UCSD-AML1 (cell line): ENCODE measurements at regions not wholly inside any gene's neighbourhood (a gene's known extent, or its start where the extent isn't known, plus 50 kb on each side); places are given as distances from the start of the nearest gene placed in this dataset.
"Not testable (repeated sequence)": the region's sequence is repeated elsewhere in the genome, so short reads cannot be mapped to it uniquely, and the experiment has no call there.

Experiments used
- DNase-seq: peaks from one replicate; lab custom pipeline; 2025; ENCODE audit not compliant: unreplicated experiment; lab: John Stamatoyannopoulos, UW

- DNase-seq: no peak
These were observed 144.8 kb upstream of the PIK3R1 start for GRCh38 chr5:68070591-68071281.

- DNase-seq: no peak
These were observed 147.5 kb upstream of the PIK3R1 start for GRCh38 chr5:68067976-68068603.

DNA sequence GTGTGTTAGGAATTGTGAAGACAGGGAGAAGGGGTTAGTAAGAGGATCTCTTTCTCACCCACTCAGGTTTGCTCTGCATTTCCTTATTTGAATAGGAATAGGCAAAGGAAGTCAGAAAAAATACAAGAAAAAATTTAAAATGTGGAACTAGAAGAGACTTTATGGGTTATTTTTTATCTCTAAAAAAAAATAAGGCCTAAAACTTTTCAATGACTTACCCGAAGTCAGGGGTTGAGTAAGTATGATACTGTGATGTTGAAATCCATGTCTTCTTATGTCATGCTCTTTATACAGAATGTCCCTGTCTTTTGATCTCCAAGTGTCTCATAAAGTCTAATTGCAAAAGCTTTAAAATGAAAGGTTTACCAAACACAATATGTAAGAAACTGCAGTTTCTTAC lies 148.3 kb upstream of the PIK3R1 start:
- no peak for DNase-seq

DNA sequence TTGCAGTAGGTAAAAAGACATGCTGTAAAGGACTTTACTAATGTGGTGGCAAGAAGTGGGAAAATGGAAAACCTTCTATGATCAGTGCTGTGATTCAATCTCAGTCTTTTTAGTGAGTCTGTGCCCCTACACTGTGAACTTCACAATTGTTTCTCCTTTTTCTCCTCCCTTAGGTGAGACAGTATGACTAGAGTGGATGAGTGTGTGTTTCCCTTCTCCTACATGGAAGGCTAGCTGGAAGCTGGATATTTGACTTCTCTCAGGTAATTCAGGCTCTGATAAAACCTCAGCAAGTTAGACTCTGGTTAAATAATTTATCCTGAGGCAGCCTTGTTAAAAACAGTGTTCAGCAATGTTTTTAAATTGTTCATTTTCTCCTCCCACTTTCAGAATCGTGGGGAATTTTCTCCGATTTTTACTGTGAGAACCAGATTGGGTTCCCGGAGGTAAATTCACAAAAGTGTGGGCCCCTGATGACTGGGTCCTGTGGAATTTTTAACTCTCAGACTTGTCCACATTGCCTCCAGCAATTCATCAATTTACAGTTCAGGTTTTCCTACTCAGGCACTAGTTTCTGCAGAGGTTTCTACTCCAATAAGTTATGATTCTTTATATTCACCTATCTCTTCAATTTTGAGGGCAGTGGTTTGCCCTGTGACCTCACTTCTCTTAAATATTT lies 149.1 kb upstream of the PIK3R1 start:
- no peak for DNase-seq

DNA sequence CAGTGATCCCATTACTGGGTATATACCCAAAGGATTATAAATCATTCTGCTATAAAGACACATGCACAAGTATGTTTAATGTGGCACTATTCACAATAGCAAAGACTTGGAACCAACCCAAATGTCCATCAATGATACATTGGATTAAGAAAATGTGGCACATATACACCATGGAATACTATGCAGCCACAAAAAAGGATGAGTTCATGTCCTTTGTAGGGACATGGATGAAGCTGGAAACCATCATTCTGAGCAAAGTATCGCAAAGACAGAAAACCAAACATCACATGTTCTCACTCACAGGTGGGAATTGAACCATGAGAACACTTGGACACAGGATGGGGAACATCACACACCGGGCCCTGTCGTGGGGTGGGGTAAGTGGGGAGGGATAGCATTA lies 150.2 kb upstream of the PIK3R1 start:
- DNase-seq: not testable (repeated sequence)

DNA sequence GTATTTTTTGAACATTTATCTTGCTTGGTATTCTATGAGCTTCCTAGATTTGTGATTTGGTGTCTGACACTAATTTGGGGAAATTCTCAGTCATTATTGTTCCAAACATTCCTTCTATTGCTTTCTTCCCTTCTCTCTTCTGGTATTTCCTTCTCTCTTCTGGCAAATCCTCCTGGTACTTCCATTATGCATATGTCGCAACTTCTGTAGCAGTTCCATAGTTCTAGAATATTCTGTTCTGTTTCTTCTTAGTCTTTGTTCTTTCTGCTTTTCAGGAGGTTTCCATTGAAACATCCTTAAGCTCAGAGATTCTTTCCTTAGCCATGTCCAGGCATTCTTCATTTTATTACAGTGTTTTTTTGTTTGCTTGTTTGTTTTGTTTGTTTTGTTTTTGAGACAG lies 155.2 kb upstream of the PIK3R1 start:
- no peak for DNase-seq

DNA sequence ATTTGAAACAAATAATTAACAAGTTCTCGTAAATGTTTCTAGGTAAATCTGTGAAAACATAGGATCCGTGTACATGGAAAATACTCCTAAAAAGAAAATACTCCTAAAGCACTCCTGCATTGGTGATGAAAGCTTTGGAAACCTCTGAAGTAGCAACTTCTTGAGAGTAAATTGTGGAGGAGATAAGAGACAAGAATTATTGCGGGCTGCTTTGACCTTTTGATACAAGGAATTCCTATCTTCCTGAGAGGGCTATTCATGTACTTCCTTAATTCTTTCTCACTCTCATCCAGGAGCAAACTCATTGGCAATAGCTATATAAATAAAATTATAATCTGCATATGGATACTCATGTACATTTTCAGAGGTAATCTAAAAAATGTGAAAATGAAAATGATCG lies 158.4 kb upstream of the PIK3R1 start:
- no peak for DNase-seq

DNA sequence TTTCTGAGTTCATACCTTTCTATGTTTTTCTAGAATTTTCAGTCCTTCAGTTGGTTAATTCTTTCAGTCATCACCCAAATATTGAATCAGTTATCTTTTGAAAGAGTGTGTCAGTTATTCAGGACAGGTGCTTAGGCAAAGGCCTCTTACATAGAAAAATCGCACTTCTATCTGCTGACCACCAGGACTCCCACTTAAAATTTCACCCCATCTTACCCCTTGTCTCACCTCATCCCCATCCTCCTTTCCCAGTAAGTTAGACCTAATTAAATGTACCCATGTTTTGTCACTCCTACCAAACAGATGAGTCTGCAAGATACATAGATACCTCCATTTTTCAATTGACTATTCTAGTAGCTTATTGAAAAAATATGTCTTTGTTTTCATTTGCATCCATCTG lies 159.9 kb upstream of the PIK3R1 start:
- no peak for DNase-seq

DNA sequence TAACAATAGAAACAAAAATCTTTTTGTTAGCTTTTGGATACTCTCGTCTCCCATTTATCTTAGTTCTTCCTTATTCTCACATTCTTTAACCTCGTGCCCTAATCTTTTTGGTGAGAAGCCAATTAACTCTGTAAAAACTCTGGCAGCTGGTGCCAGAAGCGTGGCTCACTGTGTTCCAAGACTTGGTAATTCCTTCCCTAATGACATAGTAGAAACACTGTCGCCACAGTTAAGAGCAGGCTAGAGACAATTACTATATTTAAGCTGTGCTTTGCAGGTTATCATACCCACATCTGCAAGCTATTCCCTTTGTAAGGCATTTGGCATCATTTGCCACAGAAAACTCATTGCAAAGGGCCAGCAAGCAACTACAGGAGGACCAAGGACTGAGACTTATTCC lies 160.9 kb upstream of the PIK3R1 start:
- no peak for DNase-seq

GRCh38 chr5:68053202-68053601 lies 162.4 kb upstream of the PIK3R1 start:
- DNase-seq: no peak

- DNase-seq: no peak
These were observed 166.4 kb upstream of the PIK3R1 start for GRCh38 chr5:68049053-68049713.

DNA sequence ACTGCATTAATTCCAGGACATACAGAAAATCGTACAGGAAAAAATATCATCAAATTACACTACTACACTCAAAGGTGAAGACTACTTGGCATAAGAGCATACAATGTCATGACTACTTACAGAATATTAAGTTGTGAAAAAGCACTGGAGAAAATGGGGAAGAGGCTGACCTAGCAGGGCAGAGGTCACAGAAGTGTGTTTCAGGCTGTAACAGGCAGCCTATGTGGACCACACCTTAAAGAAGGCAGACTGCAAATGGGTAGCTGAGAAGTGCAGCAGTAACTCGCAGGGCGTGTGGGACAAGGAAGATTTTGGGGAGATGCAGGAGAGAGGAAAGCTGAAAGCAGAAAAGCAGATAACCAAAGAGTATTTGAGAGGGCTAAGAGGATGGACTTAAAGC lies 167.0 kb upstream of the PIK3R1 start:
- no peak for DNase-seq

- not testable (repeated sequence) for DNase-seq
These were observed 167.5 kb upstream of the PIK3R1 start for GRCh38 chr5:68048054-68048453.

GRCh38 chr5:68047035-68047434 lies 168.5 kb upstream of the PIK3R1 start:
- no peak for DNase-seq

DNA sequence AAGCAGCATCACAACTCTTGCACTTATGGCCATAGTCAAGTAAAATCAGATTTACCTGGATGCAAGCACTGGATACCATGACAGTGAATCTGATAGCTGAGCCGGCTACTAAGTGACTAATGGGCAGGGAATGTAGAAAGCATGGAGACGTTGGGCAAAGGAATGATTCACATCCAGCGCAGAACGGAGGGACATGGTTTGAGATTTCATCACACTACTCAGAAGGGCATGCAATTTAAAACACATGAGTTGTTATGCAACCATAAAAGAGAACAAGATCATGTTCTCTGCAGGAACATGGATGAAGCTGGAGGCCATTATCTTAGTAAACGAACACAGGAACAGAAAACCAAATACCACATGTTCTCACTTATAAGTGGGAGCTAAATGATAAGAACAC lies 169.1 kb upstream of the PIK3R1 start:
- no peak for DNase-seq

GRCh38 chr5:68041293-68041692 lies 174.3 kb upstream of the PIK3R1 start:
- peak; percentile 20 for DNase-seq

- no peak for DNase-seq
These were observed 178.0 kb upstream of the PIK3R1 start for GRCh38 chr5:68037546-68037945.

DNA sequence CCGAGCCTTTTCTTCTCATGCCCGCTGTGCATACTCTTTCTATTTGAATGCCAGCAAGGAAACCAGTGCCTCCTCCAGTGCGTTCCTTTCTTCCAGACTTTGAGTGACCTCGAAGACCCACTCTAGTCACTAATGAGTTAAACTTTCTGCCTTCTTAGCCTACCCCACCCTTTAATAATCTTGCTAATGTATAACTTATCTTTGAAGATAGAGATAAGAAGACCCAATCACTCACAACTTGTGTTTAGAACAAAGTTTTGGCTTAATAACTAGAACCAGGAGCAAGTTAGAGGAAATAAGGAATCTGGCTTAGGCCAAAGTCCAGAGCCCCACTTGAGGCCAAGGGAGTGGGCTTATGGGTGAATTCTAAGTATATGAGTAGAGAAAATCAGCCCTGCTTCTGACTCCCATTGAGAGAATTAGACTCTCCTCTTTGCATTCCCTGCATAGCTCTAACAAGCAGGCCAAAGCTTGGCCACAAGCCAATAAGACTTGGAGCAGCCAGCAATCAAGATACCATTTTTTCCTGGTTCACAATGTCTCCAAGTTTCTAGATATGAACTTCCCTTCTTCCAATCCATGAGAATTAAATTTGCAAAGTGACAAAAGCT lies 181.5 kb upstream of the PIK3R1 start:
- DNase-seq: no peak

- DNase-seq: no peak
These were observed 182.5 kb upstream of the PIK3R1 start for GRCh38 chr5:68033029-68033428.

GRCh38 chr5:68032216-68032762 lies 183.3 kb upstream of the PIK3R1 start:
- DNase-seq: no peak

GRCh38 chr5:68028131-68028727 lies 187.3 kb upstream of the PIK3R1 start:
- DNase-seq: no peak
